ENCODE measurements at regions not wholly inside any gene's neighbourhood (a gene's known extent, or its start where the extent isn't known, plus 50 kb on each side); places are given as distances from the start of the nearest gene placed in this dataset.

DNA sequence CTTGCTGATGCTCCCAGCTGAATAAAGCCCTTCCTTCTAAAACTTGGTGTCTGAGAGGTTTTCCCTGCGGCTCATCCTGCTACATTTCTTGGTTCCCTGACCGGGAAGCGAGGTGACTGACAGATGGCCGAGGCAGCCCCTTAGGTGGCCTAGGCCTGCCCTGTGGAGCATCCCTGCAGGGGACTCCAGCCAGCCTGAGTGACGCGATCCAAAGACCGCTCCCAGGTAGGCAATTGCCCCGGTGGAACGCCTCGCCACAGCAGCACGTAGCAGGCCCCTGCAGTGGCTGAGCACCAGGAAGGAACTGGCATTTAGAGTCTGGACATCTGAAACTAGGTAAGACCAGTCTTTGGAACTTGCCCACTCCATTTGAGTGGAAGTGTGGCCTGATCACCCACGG lies 139.6 kb downstream of the RELL1 start:
- TF ChIP-seq KLF7 (tag by site-specific recombination; IDR thresholded peaks at IDR 0.05; ENCODE audit: borderline replicate concordance) (no peak), ZNF501 (tag by site-specific recombination; IDR thresholded peaks at IDR 0.05) (no peak), ZNF16 (tag by site-specific recombination; IDR thresholded peaks at IDR 0.05; ENCODE audit: low read depth) (no peak), ZNF544 (tag by site-specific recombination; IDR thresholded peaks at IDR 0.05) (no peak), ZNF571 (tag by site-specific recombination; IDR thresholded peaks at IDR 0.05) (no peak), REPIN1 (tag by site-specific recombination; IDR thresholded peaks at IDR 0.05; ENCODE audit: low read depth) (no peak), MZF1 (tag by site-specific recombination; IDR thresholded peaks at IDR 0.05; ENCODE audit: borderline replicate concordance) (no peak), ZNF473 (tag by site-specific recombination; IDR thresholded peaks at IDR 0.05) (no peak), ZNF837 (tag by site-specific recombination; IDR thresholded peaks at IDR 0.05) (no peak), ZNF623 (tag by site-specific recombination; IDR thresholded peaks at IDR 0.05) (no peak), KLF16 (tag by site-specific recombination; IDR thresholded peaks at IDR 0.05) (no peak), ZFP3 (tag by site-specific recombination; IDR thresholded peaks at IDR 0.05; ENCODE audit: low read depth) (no peak), ZNF558 (tag by site-specific recombination; IDR thresholded peaks at IDR 0.05) (no peak), ZNF555 (tag by site-specific recombination; conservative IDR thresholded peaks at IDR 0.05) (no peak), ZNF510 (tag by site-specific recombination; IDR thresholded peaks at IDR 0.05; ENCODE audit: insufficient replicate concordance) (no peak)
- TF ChIP-seq, protein P1, sequence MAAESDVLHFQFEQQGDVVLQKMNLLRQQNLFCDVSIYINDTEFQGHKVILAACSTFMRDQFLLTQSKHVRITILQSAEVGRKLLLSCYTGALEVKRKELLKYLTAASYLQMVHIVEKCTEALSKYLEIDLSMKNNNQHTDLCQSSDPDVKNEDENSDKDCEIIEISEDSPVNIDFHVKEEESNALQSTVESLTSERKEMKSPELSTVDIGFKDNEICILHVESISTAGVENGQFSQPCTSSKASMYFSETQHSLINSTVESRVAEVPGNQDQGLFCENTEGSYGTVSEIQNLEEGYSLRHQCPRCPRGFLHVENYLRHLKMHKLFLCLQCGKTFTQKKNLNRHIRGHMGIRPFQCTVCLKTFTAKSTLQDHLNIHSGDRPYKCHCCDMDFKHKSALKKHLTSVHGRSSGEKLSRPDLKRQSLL (tag by site-specific recombination; IDR thresholded peaks at IDR 0.05), result no peak
- Histone ChIP-seq H3K9me3 (ENCODE audit: control insufficient read depth, insufficient read depth, low read depth, low read length) (no peaks in the 10 kb centered on the region), H3K27ac (ENCODE audit: extremely low read depth, low read depth, low read length) (no peak overlapping the region), H3K4me3 (ENCODE audit: low read depth, low read length) (no peak overlapping the region), H3K4me1 (ENCODE audit: control insufficient read depth, insufficient read depth, low read length) (no peaks in the 10 kb centered on the region), H3K36me3 (ENCODE audit: control insufficient read depth in 2 of 2, insufficient read depth in 1 of 2, low read length in 2 of 2) (no peaks in the 10 kb centered on the region)
- POLR2A ChIA-PET, result no interaction called here
- CTCF ChIA-PET, result no interaction called here

DNA sequence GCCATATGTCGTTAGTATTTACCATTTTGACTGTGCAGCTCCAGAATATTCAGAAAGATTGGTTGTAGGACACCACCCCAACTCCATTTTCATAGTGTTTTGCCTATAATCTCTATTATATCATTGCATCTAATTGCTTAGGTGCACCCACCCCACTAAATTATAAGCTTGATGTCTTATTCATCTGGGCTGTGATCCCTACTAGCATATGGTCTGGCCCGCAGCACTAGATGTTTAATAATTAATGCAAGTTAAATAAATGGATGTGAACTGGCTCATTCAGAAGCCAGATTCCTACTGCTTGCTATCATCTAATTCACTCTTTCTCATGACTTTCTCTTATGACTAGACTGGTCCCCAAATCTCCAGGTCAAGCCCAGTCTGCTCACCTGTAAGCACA lies 143.5 kb downstream of the RELL1 start:
- Histone ChIP-seq H3K9me3 (ENCODE audit: control insufficient read depth, insufficient read depth, low read depth, low read length) (no peaks in the 10 kb centered on the region), H3K27ac (ENCODE audit: extremely low read depth, low read depth, low read length) (no peak overlapping the region), H3K36me3 (ENCODE audit: control insufficient read depth in 2 of 2, insufficient read depth in 1 of 2, low read length in 2 of 2) (no peaks in the 10 kb centered on the region), H3K4me3 (ENCODE audit: low read depth, low read length) (no peak overlapping the region), H3K4me1 (ENCODE audit: control insufficient read depth, insufficient read depth, low read length) (no peaks in the 10 kb centered on the region)
- ChIA-PET POLR2A (no interaction called here), CTCF (no interaction called here)
- TF ChIP-seq ZNF133 (tag by site-specific recombination; IDR thresholded peaks at IDR 0.05), result no peak
- TF ChIP-seq, protein P2, sequence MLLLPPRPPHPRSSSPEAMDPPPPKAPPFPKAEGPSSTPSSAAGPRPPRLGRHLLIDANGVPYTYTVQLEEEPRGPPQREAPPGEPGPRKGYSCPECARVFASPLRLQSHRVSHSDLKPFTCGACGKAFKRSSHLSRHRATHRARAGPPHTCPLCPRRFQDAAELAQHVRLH (tag by site-specific recombination; IDR thresholded peaks at IDR 0.05), result no peak

DNA sequence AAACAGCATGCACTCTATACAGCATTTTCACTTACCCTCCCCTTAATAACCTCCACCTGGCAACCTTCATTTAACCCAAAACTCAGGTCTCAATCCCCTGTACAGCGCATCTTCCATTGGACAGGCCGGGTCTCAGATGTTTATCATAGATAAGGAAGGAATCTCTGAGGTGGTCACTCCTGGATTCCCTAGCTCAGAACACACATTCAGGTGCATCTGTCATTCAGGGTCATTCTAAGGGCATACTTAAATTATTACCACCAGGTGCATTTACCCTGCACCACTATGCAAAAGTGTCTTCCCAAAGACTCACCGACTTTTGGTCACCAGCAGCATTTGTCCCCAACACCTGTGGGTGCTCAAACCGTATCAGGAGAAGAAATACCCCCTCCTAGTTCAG lies 144.2 kb downstream of the RELL1 start:
- Histone ChIP-seq H3K4me3 (ENCODE audit: low read depth, low read length) (no peak overlapping the region), H3K4me1 (ENCODE audit: control insufficient read depth, insufficient read depth, low read length) (no peaks in the 10 kb centered on the region), H3K36me3 (ENCODE audit: control insufficient read depth in 2 of 2, insufficient read depth in 1 of 2, low read length in 2 of 2) (no peaks in the 10 kb centered on the region), H3K9me3 (ENCODE audit: control insufficient read depth, insufficient read depth, low read depth, low read length) (no peaks in the 10 kb centered on the region), H3K27ac (ENCODE audit: extremely low read depth, low read depth, low read length) (no peak overlapping the region)
- ChIA-PET POLR2A (no interaction called here), CTCF (interaction anchor here (0.6 kb wide), 1 partner anchor 105 kb away, joined by 5 read pairs; no protein-coding TSS in a partner anchor)
- TF ChIP-seq, protein P3, sequence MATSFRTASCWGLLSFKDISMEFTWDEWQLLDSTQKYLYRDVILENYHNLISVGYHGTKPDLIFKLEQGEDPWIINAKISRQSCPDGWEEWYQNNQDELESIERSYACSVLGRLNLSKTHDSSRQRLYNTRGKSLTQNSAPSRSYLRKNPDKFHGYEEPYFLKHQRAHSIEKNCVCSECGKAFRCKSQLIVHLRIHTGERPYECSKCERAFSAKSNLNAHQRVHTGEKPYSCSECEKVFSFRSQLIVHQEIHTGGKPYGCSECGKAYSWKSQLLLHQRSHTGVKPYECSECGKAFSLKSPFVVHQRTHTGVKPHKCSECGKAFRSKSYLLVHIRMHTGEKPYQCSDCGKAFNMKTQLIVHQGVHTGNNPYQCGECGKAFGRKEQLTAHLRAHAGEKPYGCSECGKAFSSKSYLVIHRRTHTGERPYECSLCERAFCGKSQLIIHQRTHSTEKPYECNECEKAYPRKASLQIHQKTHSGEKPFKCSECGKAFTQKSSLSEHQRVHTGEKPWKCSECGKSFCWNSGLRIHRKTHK (tag by site-specific recombination; IDR thresholded peaks at IDR 0.05), result no peak
- TF ChIP-seq, protein P4, sequence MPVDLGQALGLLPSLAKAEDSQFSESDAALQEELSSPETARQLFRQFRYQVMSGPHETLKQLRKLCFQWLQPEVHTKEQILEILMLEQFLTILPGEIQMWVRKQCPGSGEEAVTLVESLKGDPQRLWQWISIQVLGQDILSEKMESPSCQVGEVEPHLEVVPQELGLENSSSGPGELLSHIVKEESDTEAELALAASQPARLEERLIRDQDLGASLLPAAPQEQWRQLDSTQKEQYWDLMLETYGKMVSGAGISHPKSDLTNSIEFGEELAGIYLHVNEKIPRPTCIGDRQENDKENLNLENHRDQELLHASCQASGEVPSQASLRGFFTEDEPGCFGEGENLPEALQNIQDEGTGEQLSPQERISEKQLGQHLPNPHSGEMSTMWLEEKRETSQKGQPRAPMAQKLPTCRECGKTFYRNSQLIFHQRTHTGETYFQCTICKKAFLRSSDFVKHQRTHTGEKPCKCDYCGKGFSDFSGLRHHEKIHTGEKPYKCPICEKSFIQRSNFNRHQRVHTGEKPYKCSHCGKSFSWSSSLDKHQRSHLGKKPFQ (tag by site-specific recombination; IDR thresholded peaks at IDR 0.05), result no peak
- TF ChIP-seq ZNF837 (tag by site-specific recombination; IDR thresholded peaks at IDR 0.05), result no peak
- no peak for TF ChIP-seq ZNF140 (tag by site-specific recombination; IDR thresholded peaks at IDR 0.05)
- no peak for TF ChIP-seq SP3 (tag by site-specific recombination; IDR thresholded peaks at IDR 0.05)
- no peak for TF ChIP-seq ZNF621 (tag by site-specific recombination; IDR thresholded peaks at IDR 0.05)
- TF ChIP-seq ZNF629 (tag by site-specific recombination; IDR thresholded peaks at IDR 0.05), result no peak
- TF ChIP-seq ZSCAN16 (tag by site-specific recombination; IDR thresholded peaks at IDR 0.05), result no peak
- TF ChIP-seq ZNF169 (tag by site-specific recombination; IDR thresholded peaks at IDR 0.05), result no peak
- TF ChIP-seq TCF7L2 (IDR thresholded peaks at IDR 0.05; ENCODE audit: borderline replicate concordance, low read depth, low read length), result no peak

All from HEK293 (cell line).